ENCODE measurements at regions not wholly inside any gene's neighbourhood (a gene's known extent, or its start where the extent isn't known, plus 50 kb on each side); places are given as distances from the start of the nearest gene placed in this dataset.
"Not testable (repeated sequence)": the region's sequence is repeated elsewhere in the genome, so short reads cannot be mapped to it uniquely, and the experiment has no call there.

- Mint-ChIP-seq H3K27ac (peak overlapping the region in 1 of 6 donors; percentile 7), H3K9me3 (peaks cover 4 to 14% (median 6%) of the 10 kb centered on the region in 7 donors), H3K4me3 (no peak overlapping the region), H3K27me3 (peaks cover 5 to 15% (median 10%) of the 10 kb centered on the region in 3 donors), H3K4me1 (no peaks in the 10 kb centered on the region), H3K36me3 (peaks cover 0 to 8% of the 10 kb centered on the region in 2 donors)
- DNase-seq (no peak), ATAC-seq (ENCODE audit: low read depth in 2 of 2) (no peak)
These were observed 264.8 kb upstream of the HNRNPA3 start for GRCh38 chr2:176947754-176948153.

- not testable (repeated sequence) for ATAC-seq (ENCODE audit: low read depth in 2 of 2)
These were observed 261.4 kb upstream of the HNRNPA3 start for GRCh38 chr2:176951218-176951617.

GRCh38 chr2:176956791-176957190, 255.8 kb upstream of the HNRNPA3 start:
- no peaks in the 10 kb centered on the region for H3K36me3 Mint-ChIP-seq
- H3K4me1 Mint-ChIP-seq, result no peaks in the 10 kb centered on the region
- H3K27ac Mint-ChIP-seq, result no peak overlapping the region
- no peak for ATAC-seq (ENCODE audit: low read depth in 2 of 2)
- no peak for DNase-seq
- H3K4me3 Mint-ChIP-seq, result no peak overlapping the region
- H3K27me3 Mint-ChIP-seq, result peaks cover 7 to 26% (median 14%) of the 10 kb centered on the region in 3 donors
- peaks cover 0 to 3% (median 0%) of the 10 kb centered on the region in 7 donors for H3K9me3 Mint-ChIP-seq

More at GRCh38 chr2:176951218-176951617, 261.4 kb upstream of the HNRNPA3 start:
- H3K36me3 Mint-ChIP-seq, H3K4me3 Mint-ChIP-seq, H3K4me1 Mint-ChIP-seq, DNase-seq, H3K27ac Mint-ChIP-seq: not testable (repeated sequence)
- Mint-ChIP-seq H3K27me3 (peaks cover 13 to 29% (median 17%) of the 10 kb centered on the region in 3 donors), H3K9me3 (peaks cover 4 to 14% (median 6%) of the 10 kb centered on the region in 7 donors)

GRCh38 chr2:176959614-176960013, 253.0 kb upstream of the HNRNPA3 start:
- no peak overlapping the region for H3K4me3 Mint-ChIP-seq
- H3K4me1 Mint-ChIP-seq, result no peaks in the 10 kb centered on the region
- peaks cover 15 to 39% (median 19%) of the 10 kb centered on the region in 3 donors for H3K27me3 Mint-ChIP-seq
- DNase-seq (no peak), ATAC-seq (ENCODE audit: low read depth in 2 of 2) (no peak)
- H3K36me3 Mint-ChIP-seq, result no peaks in the 10 kb centered on the region
- no peak overlapping the region for H3K27ac Mint-ChIP-seq
- peaks cover 0 to 2% (median 0%) of the 10 kb centered on the region in 7 donors for H3K9me3 Mint-ChIP-seq

- H3K9me3 Mint-ChIP-seq, result peaks cover 0 to 2% (median 0%) of the 10 kb centered on the region in 7 donors
- no peak overlapping the region for H3K4me3 Mint-ChIP-seq
- DNase-seq (no peak), ATAC-seq (ENCODE audit: low read depth in 2 of 2) (no peak)
- H3K4me1 Mint-ChIP-seq, result no peaks in the 10 kb centered on the region
- H3K27me3 Mint-ChIP-seq, result peaks cover 13 to 37% (median 17%) of the 10 kb centered on the region in 3 donors
- H3K36me3 Mint-ChIP-seq, result no peaks in the 10 kb centered on the region
- H3K27ac Mint-ChIP-seq, result no peak overlapping the region
These were observed 252.5 kb upstream of the HNRNPA3 start for GRCh38 chr2:176960061-176960460.

- Mint-ChIP-seq H3K27me3 (peaks cover 9 to 31% (median 12%) of the 10 kb centered on the region in 3 donors), H3K4me1 (no peaks in the 10 kb centered on the region), H3K27ac (no peak overlapping the region), H3K36me3 (no peaks in the 10 kb centered on the region), H3K9me3 (peaks cover 0 to 2% (median 0%) of the 10 kb centered on the region in 7 donors), H3K4me3 (no peak overlapping the region)
- DNase-seq (no peak), ATAC-seq (ENCODE audit: low read depth in 2 of 2) (no peak)
These were observed 251.7 kb upstream of the HNRNPA3 start for GRCh38 chr2:176960736-176961520.

GRCh38 chr2:176961775-176962619, 250.6 kb upstream of the HNRNPA3 start:
- Mint-ChIP-seq H3K27me3 (peaks cover 9 to 36% (median 12%) of the 10 kb centered on the region in 3 donors), H3K9me3 (peaks cover 0 to 2% (median 0%) of the 10 kb centered on the region in 7 donors), H3K4me1 (no peaks in the 10 kb centered on the region), H3K4me3 (no peak overlapping the region), H3K27ac (no peak overlapping the region), H3K36me3 (no peaks in the 10 kb centered on the region)
- ATAC-seq (ENCODE audit: low read depth in 2 of 2) (no peak), DNase-seq (no peak)

GRCh38 chr2:176963568-176964287, 248.9 kb upstream of the HNRNPA3 start:
- H3K27me3 Mint-ChIP-seq, result peaks cover 9 to 30% (median 12%) of the 10 kb centered on the region in 3 donors
- H3K4me3 Mint-ChIP-seq, result no peak overlapping the region
- ATAC-seq (ENCODE audit: low read depth in 2 of 2) (no peak), DNase-seq (no peak)
- no peaks in the 10 kb centered on the region for H3K36me3 Mint-ChIP-seq
- no peak overlapping the region for H3K27ac Mint-ChIP-seq
- H3K9me3 Mint-ChIP-seq, result peaks cover 0 to 2% (median 0%) of the 10 kb centered on the region in 7 donors
- no peaks in the 10 kb centered on the region for H3K4me1 Mint-ChIP-seq

GRCh38 chr2:176967911-176968450, 244.6 kb upstream of the HNRNPA3 start:
- H3K4me3 Mint-ChIP-seq, result no peak overlapping the region
- no peaks in the 10 kb centered on the region for H3K4me1 Mint-ChIP-seq
- DNase-seq (no peak), ATAC-seq (ENCODE audit: low read depth in 2 of 2) (no peak)
- H3K9me3 Mint-ChIP-seq, result peaks cover 0 to 2% (median 0%) of the 10 kb centered on the region in 7 donors
- H3K36me3 Mint-ChIP-seq, result no peaks in the 10 kb centered on the region
- peaks cover 6 to 13% (median 12%) of the 10 kb centered on the region in 3 donors for H3K27me3 Mint-ChIP-seq
- no peak overlapping the region for H3K27ac Mint-ChIP-seq

GRCh38 chr2:176969642-176970359, 242.8 kb upstream of the HNRNPA3 start:
- ATAC-seq (ENCODE audit: low read depth in 2 of 2) (no peak), DNase-seq (no peak)
- Mint-ChIP-seq H3K27me3 (peaks cover 0 to 12% (median 10%) of the 10 kb centered on the region in 3 donors), H3K27ac (no peak overlapping the region), H3K4me3 (no peak overlapping the region), H3K9me3 (no peaks in the 10 kb centered on the region), H3K36me3 (no peaks in the 10 kb centered on the region), H3K4me1 (no peaks in the 10 kb centered on the region)

GRCh38 chr2:176976736-176977685, 235.6 kb upstream of the HNRNPA3 start:
- no peak for DNase-seq
- Mint-ChIP-seq H3K27me3 (peaks cover 6 to 25% (median 10%) of the 10 kb centered on the region in 3 donors), H3K27ac (no peak overlapping the region), H3K36me3 (no peaks in the 10 kb centered on the region), H3K4me1 (no peaks in the 10 kb centered on the region), H3K4me3 (no peak overlapping the region), H3K9me3 (no peaks in the 10 kb centered on the region)
- no peak for ATAC-seq (ENCODE audit: low read depth in 2 of 2)

- no peak overlapping the region for H3K4me3 Mint-ChIP-seq
- H3K27ac Mint-ChIP-seq, result no peak overlapping the region
- ATAC-seq (ENCODE audit: low read depth in 2 of 2) (no peak), DNase-seq (no peak)
- H3K9me3 Mint-ChIP-seq, result no peaks in the 10 kb centered on the region
- H3K4me1 Mint-ChIP-seq, result no peaks in the 10 kb centered on the region
- H3K36me3 Mint-ChIP-seq, result no peaks in the 10 kb centered on the region
- peaks cover 3 to 27% (median 7%) of the 10 kb centered on the region in 3 donors for H3K27me3 Mint-ChIP-seq
These were observed 233.7 kb upstream of the HNRNPA3 start for GRCh38 chr2:176978921-176979320.
